ENCODE measurements at regions not wholly inside any gene's neighbourhood (a gene's known extent, or its start where the extent isn't known, plus 50 kb on each side); places are given as distances from the start of the nearest gene placed in this dataset.

GRCh38 chr5:27171761-27172261 lies 133.4 kb upstream of the CDH9 start:
- TF ChIP-seq CTCF (IDR thresholded peaks at IDR 0.05), result no peak
- no peak for TF ChIP-seq POLR2A (IDR thresholded peaks at IDR 0.05)
